Spleen (tissue), 7 donors: ENCODE measurements at regions not wholly inside any gene's neighbourhood (a gene's known extent, or its start where the extent isn't known, plus 50 kb on each side); places are given as distances from the start of the nearest gene placed in this dataset.

ENCODE experiments used
- CTCF ChIP-seq, 11 experiments: fragments of 200-600 bp in 7 of 11; fragments of 450-650 bp in 4 of 11; sonication (generic) in 4 of 11; IDR thresholded peaks in 8 of 11; conservative IDR thresholded peaks in 3 of 11; 1 replicate in 7 of 11; 2 replicates in 4 of 11; pipeline versions ENCODE4 v1.4.0 to v1.8.0; 2016 to 2021; ENCODE audit warnings: antibody characterized with exemption in 11 of 11, inconsistent platforms in 4 of 11, mild to moderate bottlenecking in 1 of 11
- POLR2AphosphoS5 ChIP-seq, 3 donors: sonication (generic); formaldehyde crosslinking; IDR thresholded peaks; one replicate each; pipeline ENCODE4 v1.5.1; 2017; ENCODE audit warnings: antibody characterized with exemption in 3 of 3
- donor health status: DM: no; HTN: no; CAD: no; lungs with moderate emphysema.
- donor health status: DM: no; HTN: no; CAD: no.
- donor health status: DM: no; HTN: no; CAD: no.

DNA sequence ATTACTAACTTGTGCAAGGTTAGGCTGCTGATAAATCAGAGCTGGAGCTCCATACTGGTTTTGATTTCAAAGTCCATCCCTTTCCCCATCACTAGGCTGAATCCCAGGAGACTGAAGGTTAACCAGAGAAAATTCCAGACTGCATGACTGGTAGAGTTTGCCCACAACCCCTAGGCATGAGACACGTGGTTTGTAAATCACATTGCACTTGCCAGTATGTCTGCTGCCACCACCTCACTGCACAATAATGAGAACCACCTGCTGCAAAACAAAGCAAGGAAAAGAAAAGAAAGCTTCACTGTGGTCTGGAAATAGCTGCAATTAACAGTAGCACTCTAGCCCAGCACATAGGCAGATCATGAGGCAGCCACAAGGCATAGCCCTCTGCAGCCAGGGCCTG, 67.6 kb upstream of the NTM start:
- TF ChIP-seq CTCF (IDR thresholded peaks at IDR 0.05 in 8 of 11, conservative IDR thresholded peaks at IDR 0.05 in 3 of 11) (no peak), POLR2AphosphoS5 (IDR thresholded peaks at IDR 0.05) (no peak)
